22Rv1 (cell line): ENCODE measurements at regions not wholly inside any gene's neighbourhood (a gene's known extent, or its start where the extent isn't known, plus 50 kb on each side); places are given as distances from the start of the nearest gene placed in this dataset.
A peak's percentile ranks its signal among the peaks of the same experiment; 100 is the strongest.
"Not testable (repeated sequence)": the region's sequence is repeated elsewhere in the genome, so short reads cannot be mapped to it uniquely, and the experiment has no call there.

Experiments
- H3K27ac ChIP-seq: fragments of 450-650 bp; 2 replicates; pipeline ENCODE4 v1.5.1; 2017
- CTCF ChIP-seq: fragments of 450-650 bp; IDR thresholded peaks from 2 replicates; pipeline ENCODE4 v1.5.1; 2017; ENCODE audit warnings: mild to moderate bottlenecking
- ZFX ChIP-seq: fragments of 450-650 bp; IDR thresholded peaks from 2 replicates; pipeline ENCODE4 v1.6.1; 2017; ENCODE audit warnings: antibody characterized with exemption, borderline replicate concordance

GRCh38 chr2:8125741-8126711 is 555.8 kb upstream of the ID2 start:
- no peak overlapping the region for H3K27ac ChIP-seq
- no peak for TF ChIP-seq ZFX
- no peak for TF ChIP-seq CTCF

- TF ChIP-seq CTCF (no peak), ZFX (no peak)
- H3K27ac ChIP-seq, result no peak overlapping the region
These were observed 555.1 kb upstream of the ID2 start for GRCh38 chr2:8126783-8127182.

- not testable (repeated sequence) for H3K27ac ChIP-seq
These were observed 550.4 kb upstream of the ID2 start for GRCh38 chr2:8131423-8131822.

GRCh38 chr2:8132351-8132831 is 549.5 kb upstream of the ID2 start:
- TF ChIP-seq CTCF (no peak), ZFX (no peak)
- H3K27ac ChIP-seq, result no peak overlapping the region

- TF ChIP-seq ZFX, result no peak
- no peak for TF ChIP-seq CTCF
- no peak overlapping the region for H3K27ac ChIP-seq
These were observed 549.0 kb upstream of the ID2 start for GRCh38 chr2:8132879-8133278.

- TF ChIP-seq ZFX (no peak), CTCF (no peak)
These were observed 548.5 kb upstream of the ID2 start for GRCh38 chr2:8133363-8133762.

GRCh38 chr2:8133913-8134472 is 547.9 kb upstream of the ID2 start:
- TF ChIP-seq ZFX, result no peak
- no peak for TF ChIP-seq CTCF
- peak overlapping the region; percentile 58 for H3K27ac ChIP-seq

More at GRCh38 chr2:8133363-8133762, 548.5 kb upstream of the ID2 start:
- no peak overlapping the region for H3K27ac ChIP-seq
